ENCODE measurements at regions not wholly inside any gene's neighbourhood (a gene's known extent, or its start where the extent isn't known, plus 50 kb on each side); places are given as distances from the start of the nearest gene placed in this dataset.

- no peak for DNase-seq
Observed at GRCh38 chr11:26053966-26054365, 278.0 kb upstream of the ANO3 start.

- no peak for DNase-seq
Observed at GRCh38 chr11:26062660-26063059, 269.3 kb upstream of the ANO3 start.

GRCh38 chr11:26063915-26064314 is 268.0 kb upstream of the ANO3 start:
- no peak for DNase-seq

GRCh38 chr11:26065944-26066343 is 266.0 kb upstream of the ANO3 start:
- no peak for DNase-seq

DNA sequence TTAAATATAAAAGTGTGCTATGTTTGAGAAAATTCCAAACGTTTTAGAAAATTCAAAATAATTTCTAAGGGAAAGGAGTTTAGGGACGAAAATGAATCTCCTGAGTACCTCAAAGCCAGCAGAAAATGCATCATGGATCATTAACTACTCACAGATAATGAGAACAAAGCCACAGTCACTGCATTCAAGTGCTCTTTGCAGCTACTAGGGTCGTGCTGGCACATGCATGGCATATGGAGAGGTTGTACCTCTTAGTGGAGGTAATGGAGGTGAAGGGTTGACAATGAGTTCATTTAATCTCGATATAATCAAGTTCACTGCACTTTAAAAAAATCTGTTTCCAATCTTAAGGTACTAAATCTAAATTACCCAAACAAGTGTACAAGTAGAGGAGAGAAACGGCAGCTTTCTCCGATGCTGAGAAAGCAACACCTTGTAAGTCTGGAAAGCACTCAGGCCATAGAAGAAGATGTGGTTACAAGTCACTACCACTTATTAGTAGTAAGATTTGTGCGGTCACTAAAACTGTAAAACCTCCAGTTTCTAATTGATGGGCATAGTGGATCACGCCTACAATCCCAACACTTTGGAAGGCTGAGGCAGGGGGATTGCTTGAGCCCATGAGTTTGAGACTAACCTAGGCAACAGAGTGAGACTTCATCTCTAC is 261.1 kb upstream of the ANO3 start:
- no peak for DNase-seq

DNA sequence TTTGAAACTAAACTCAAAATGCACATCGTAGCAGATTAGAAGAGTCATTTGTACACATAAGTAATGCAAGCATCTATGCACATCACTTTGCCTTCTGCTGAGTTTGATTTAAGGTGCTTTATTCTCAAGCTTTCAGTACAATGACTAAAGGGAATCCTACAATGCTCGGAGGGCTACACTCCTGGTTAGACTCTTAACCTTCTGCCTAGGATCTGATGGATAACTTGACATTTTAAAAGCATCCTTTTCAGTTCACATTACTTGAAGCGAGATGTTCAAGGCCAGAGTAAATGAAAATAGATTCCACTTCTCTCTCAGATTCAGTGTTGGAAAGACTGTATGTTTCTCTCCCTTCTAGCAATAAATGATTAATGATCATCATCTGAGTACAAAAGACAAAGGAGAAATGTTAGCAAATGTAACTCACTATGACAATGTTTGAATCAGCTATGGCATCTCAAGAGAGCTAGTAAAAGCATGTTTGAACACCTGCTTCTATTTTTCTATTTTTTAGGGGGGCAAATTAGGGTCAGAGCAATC is 259.2 kb upstream of the ANO3 start:
- no peak for DNase-seq

DNA sequence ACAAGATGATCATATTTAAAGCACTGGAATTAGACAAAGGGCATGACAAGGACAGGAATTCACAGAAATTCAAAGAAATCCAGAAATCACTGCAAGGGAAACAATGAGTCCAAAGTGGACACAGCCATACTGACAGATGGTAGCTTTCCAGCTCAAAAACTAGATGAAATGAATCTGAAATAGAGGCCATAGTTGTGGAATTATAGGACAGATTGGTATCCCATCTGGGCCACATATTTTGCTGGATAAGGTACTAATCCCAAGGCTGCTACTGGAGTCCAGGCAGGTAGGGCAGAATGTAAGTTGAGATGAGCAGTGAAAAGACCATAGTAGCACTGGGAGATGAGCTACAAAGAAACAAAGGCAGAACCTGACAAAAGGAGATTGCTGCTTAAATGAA is 258.3 kb upstream of the ANO3 start:
- no peak for DNase-seq

DNA sequence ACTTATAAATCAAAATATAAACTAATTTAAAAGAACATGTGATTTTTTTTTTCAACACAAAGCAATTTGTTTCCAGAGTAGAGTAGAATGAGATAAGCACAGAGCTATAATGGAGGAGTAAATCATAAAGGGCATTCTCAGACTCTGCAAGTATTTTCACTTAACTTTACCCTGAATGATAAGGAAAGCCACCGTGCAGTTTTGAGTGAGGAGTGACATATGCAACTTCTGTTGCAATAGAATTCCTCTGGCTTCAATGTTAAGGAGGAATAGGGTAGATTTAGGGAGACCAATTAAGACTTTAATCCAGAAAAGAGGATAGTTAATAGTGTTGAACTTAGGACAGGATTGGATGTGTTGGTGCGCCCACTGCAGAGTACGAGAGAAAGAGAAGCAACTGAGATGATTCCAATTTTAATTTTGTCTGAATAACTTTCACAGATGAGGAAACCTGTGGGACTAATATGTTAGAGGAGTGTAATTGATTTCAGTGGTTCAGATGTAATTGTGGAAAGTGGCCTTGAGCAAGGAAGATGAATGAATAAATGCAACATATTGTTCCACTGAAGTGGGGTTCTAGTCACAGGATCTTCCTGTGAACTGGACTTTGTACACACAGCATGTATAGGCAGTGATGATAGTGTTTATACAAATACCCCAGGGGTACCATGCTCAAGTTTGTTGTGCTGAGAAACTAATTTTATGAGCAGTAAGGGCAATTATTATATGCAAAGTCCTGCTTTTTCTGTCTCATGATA is 255.5 kb upstream of the ANO3 start:
- DNase-seq: no peak

DNA sequence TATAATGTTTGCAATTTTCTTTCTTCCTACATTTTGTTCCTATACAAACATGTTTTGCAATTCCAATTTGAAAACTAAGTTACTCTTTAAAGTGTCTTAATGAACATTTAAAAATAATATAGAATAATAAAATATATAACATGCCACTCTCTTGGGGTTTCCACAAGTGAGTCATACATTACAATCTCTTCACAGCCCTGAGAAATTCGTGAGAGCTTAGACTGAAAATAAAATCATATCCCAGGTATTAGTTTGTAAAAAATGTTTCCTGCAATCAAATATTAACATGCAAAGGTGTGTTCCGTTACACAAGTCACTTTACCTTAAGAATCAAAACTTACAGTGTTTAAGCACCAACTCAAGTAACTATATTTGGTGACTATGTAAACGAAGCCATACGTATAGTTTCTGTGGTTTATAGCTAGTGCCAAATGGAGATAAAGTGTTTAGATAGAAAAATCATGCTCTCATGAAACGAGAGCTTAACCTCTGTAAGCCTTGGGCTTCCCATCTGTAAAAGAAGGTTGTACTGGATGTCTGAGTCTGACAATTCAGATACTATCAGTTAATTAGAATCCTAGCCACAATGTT is 253.6 kb upstream of the ANO3 start:
- DNase-seq: no peak

- DNase-seq: no peak
Observed at GRCh38 chr11:26084313-26084712, 247.6 kb upstream of the ANO3 start.

DNA sequence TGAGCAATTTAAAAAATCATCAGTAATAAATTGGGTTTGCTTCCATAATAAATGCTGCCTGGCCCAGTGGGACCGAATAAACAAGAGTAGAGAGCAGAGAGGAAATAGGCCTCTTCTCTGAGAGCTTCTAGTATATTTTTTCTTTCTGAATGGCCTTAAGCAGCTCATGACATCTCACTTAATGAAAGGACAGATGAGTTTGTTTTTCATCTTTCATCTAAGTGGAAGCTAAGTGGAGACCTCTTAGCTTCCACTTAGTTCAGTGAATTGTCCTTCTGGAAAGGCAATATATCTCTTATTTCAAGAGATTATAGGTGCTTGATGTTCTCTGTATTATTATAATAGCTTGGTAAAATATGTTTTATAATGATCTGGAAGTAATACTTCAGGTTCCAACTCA is 245.9 kb upstream of the ANO3 start:
- DNase-seq: no peak

DNA sequence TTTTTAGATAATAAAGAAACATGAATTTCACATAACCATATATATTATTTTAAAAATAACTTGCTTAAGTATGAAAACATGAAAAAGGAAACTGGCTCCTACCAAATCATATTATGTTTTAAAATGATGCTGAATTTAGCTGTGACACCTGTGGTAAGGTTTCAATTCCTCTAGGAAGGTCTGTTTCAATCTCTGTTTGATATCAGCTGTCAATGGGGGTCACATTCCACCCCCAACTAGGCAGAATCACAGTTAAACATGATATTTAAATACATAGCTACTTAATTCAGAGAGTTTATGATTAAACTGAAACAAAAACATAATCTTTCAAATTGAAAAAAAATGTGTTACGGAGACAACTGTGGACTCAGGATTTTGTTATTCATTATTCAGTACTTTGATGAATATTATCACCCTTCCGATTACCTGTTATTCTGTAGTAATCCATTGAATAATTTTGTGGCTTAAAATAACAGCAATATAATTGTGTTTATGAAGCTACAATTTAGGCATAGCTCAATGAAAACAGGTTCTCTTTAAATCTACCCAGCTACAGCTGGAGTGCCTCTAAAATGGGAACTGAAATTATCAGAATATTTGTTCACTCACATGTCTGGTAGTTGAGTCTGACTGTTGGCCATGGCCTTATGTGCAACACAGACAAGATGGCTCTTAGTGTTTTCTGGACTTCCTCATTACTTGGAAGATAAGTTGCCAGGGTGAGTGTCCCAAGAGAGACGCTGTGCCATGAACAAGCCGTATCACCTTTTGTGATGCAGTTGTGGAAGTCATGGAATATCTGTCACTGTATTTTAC is 244.6 kb upstream of the ANO3 start:
- DNase-seq: no peak

- DNase-seq: no peak
Observed at GRCh38 chr11:26088391-26088790, 243.5 kb upstream of the ANO3 start.

- DNase-seq: no peak
Observed at GRCh38 chr11:26090651-26091050, 241.3 kb upstream of the ANO3 start.

DNA sequence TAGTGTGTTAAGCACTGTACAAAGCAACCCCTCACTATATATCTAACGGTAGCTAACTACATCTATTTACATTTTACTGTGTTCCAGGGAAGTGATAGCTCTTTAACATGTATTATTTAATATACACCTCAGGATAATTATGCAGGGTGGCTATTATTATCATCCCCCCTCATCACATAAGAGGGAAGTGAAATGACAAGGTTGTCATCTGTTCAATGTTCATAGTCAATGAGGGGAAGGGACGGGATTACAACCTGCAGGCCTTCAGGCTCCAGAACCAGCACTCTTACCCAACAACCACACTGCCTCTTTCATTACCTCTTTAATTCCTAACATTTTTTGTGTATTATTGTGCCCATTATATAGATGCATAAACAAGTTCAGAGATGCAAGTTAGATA is 238.7 kb upstream of the ANO3 start:
- no peak for DNase-seq

GRCh38 chr11:26095340-26095739 is 236.6 kb upstream of the ANO3 start:
- DNase-seq: no peak

DNA sequence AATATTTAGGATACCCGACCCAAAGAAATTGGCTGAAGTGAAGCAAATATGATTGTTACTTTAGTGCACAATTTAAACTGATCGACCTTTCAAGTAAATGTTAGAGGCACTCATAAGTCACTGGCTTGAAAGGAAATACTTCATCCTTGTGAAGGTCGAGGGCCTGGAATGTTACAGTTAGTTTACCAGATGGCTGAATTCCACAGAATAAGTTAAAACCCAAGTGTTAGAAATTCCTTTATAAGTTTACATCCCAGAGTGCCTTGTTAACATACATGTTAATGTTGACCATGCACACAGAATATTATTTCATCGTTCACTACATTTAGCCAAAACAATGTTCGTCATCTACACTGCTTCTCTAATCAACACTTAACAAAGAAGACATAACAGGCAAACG is 235.5 kb upstream of the ANO3 start:
- DNase-seq: no peak

GRCh38 chr11:26102325-26102724 is 229.6 kb upstream of the ANO3 start:
- no peak for DNase-seq

DNA sequence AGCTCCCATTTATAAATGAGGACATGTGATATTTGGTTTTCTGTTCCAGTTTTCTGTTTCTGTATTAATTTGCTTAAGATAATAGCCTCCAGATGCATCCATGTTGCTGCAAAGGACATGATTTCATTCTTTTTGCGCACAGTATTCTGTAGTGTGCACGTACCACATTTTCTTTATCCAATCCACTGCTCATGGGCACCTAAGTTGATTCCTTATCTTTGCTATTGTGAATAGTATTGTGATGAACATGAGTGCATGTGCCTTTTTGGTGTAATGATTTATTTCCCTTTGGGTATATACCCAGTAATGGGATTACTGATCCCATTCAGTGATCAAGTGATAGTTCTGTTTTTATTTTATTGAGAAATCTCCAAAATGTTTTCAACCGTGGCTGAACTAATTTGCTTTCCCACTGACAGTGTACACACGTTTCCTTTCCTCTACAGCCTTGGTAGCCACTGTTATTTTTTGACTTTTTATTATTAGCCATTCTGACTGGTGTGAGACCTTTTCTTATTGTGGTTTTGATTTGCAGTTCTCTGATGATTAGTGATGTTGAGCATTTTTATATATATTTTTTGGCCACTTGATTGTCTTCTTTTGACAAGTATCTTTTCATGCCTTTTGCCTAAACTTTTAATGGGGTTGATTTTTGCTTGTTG is 226.0 kb upstream of the ANO3 start:
- no peak for DNase-seq

GRCh38 chr11:26106726-26107125 is 225.2 kb upstream of the ANO3 start:
- no peak for DNase-seq

DNA sequence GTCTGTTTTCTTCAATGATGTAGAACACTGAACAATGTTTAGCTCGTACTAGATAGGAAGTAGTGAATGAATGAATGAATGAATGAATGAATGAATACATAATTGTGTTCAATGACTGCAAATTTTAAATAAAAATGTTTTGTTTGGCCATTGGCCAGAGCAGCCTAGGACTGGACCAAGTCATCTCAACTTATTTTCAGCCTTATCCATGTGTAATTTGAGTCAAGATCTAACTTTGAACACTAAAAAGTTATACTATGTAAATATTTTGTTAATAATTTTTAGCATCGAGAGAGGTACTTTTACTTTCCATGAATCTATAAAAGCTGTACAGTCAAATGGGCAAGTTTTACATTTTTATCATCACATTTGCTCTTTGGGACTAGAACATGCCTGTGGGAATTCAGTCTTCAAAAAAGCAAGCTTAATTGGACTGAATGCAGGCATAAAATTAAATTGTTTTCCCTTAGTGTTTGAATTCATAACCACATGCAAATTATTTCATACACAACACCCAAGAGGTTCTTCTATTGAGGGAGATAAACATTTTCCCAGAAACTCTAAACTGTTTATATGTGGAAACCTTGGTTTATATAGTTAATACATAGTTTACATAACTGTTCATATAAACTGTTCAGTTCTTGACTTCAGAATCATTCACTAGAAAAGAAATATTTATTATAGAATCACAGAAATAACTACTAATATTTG is 222.1 kb upstream of the ANO3 start:
- no peak for DNase-seq

- no peak for DNase-seq
Observed at GRCh38 chr11:26112264-26112663, 219.7 kb upstream of the ANO3 start.

All from stimulated activated CD4-positive, alpha-beta T cell treated with anti-CD3 and anti-CD28 coated beads, Interleukin-2, amount 100 ng/mL, for 48 hours (primary cell).